GM18499 (cell line): ENCODE measurements at regions not wholly inside any gene's neighbourhood (a gene's known extent, or its start where the extent isn't known, plus 50 kb on each side); places are given as distances from the start of the nearest gene placed in this dataset.
"Not testable (repeated sequence)": the region's sequence is repeated elsewhere in the genome, so short reads cannot be mapped to it uniquely, and the experiment has no call there.

ENCODE experiments used
- ATAC-seq: cut with Tn5 transposase; IDR thresholded peaks from one replicate; pipeline ENCODE4 v1.9.1; 2021; ENCODE audit warnings: moderate number of reproducible peaks; ENCODE audit not compliant: insufficient read depth, unreplicated experiment

DNA sequence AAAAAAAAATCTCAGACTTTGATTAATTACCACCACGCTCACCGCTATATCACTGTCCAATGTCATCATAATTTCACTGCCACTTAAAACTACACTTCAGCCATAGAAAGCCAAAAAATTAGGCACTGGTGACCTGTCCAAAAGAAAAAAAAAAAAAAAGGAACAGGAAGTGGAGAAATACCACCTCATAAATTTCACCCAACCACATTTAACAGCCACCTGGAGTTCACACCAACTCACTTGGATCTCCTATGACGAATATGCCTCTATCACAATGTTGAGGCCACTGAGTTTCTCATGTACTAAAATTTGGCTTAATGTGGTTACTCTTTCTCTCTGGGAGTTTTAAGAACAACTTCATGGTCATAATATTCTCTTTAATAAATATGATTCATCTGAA lies 237.5 kb upstream of the RSPO3 start:
- no peak for ATAC-seq

DNA sequence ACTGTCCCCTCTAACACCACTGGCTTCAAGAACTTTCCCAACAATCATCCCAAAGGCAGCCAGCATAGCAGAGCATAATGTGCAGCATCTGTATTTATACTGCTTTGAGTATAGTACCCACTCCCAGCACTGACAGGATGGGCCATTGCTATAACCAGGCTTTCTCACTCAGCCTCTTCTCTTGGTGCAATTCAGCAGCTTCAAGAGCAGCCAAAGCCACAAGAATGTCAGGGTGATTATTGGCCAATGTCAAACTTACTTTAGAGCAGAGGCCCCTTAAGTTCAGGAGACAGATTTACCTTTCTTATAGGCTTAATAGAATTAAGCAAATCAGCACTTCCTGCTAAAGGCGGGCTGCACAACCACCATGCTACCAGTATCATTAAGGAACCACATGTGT lies 232.4 kb upstream of the RSPO3 start:
- no peak for ATAC-seq

GRCh38 chr6:126888727-126889725 lies 229.4 kb upstream of the RSPO3 start:
- no peak for ATAC-seq

DNA sequence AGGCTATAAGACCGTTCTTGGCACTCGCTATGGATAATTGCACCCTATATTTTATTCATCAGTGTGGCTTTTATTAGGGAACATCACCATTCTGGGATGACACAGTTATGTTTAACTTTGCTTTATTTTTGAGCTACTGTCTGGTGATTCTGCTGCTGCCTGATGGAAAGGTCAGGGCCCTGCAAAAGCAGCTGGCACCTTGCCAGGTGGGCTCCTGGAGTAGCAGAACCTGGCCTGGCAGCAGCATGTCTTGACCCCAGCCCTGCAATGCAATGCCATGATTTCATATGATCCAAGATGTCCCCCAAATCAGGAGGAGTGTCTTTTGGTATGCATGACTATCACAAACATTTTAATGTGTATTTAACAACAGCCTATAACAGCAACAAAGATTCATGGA lies 228.4 kb upstream of the RSPO3 start:
- ATAC-seq: no peak

GRCh38 chr6:126891158-126891557 lies 227.3 kb upstream of the RSPO3 start:
- no peak for ATAC-seq

DNA sequence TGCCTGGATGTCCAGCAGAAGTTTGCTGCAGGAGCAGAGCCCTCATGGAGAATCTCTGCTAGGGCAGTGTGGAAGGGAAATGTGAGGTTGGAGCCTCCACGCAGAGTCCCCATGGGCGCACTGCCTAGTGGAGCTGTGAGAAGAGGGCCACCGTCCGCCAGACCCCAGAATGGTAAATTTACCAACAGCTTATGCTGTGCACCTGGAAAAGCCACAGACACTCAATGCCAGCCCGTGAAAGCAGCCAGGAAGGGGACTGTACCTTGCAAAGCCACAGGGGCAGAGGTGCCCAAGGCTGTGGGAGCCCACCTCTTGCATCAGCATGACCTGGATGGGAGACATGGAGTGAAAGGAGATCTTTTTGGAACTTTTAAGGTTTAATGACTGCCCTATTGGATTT lies 225.6 kb upstream of the RSPO3 start:
- ATAC-seq: not testable (repeated sequence)

DNA sequence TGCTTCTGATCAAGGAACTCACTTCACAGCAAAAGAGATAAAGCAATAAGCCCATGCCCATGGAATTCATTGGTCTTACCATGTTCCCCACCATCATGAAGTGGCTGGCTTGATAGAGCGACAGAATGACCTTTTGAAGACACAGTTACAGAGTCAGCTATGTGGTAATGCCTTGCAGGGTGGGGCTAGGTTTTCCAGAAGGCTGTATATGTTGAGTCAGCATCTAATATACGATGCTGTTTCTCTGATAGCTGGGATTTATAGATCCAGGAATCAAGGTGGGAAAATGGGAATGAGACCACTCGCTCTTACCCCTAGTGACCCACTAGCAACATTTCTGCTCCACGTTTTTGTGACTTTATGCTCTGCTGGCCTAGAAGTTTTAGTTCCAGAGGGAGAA lies 220.7 kb upstream of the RSPO3 start:
- ATAC-seq: no peak

- ATAC-seq: no peak
Observed at GRCh38 chr6:126904176-126904575, 214.3 kb upstream of the RSPO3 start.

- no peak for ATAC-seq
Observed at GRCh38 chr6:126905917-126906316, 212.6 kb upstream of the RSPO3 start.

- ATAC-seq: no peak
Observed at GRCh38 chr6:126907312-126907711, 211.2 kb upstream of the RSPO3 start.

- ATAC-seq: no peak
Observed at GRCh38 chr6:126907996-126908395, 210.5 kb upstream of the RSPO3 start.

GRCh38 chr6:126909493-126909892 lies 209.0 kb upstream of the RSPO3 start:
- ATAC-seq: no peak

GRCh38 chr6:126913651-126914050 lies 204.8 kb upstream of the RSPO3 start:
- ATAC-seq: no peak

- no peak for ATAC-seq
Observed at GRCh38 chr6:126914172-126914571, 204.3 kb upstream of the RSPO3 start.

DNA sequence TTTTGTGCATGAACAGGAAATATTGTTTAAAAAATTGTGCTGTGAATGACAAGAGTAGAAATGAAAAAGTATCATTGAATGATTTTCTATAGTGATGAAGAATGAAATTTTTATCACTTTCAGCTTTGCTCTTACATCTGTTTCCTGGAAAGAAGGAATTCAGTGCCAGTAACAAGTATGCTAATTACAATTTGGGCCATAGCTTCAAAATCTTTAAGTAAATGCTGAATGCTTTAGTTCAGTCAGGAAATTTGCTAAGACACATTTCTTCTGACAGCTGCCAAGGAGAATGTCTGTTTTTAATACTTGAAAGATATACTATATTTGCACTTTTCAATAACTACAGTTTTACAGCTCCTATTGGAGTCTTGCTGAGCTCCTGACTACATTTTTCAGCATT lies 203.7 kb upstream of the RSPO3 start:
- ATAC-seq: no peak

DNA sequence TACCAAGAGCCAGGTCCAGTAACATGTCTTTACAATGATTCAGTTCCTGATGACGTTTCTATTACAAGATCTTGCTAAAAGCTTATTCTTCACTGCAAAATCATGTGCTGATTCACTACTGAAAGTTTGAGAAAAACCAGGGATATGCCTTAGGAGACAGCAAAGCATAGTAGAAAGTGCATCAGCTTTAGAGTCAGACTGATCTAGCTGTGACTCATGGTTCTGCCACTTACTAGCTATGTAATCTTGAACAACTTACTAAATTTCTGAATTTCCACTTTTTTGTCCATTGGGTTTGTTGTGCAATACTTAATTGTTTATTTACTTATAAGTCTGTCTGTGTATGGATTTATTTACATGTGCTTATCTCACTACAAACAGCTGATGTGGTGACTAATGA lies 198.5 kb upstream of the RSPO3 start:
- no peak for ATAC-seq

- ATAC-seq: no peak
Observed at GRCh38 chr6:126923807-126924206, 194.7 kb upstream of the RSPO3 start.

GRCh38 chr6:126926926-126927325 lies 191.5 kb upstream of the RSPO3 start:
- ATAC-seq: no peak

- ATAC-seq: no peak
Observed at GRCh38 chr6:126927841-126928240, 190.6 kb upstream of the RSPO3 start.

DNA sequence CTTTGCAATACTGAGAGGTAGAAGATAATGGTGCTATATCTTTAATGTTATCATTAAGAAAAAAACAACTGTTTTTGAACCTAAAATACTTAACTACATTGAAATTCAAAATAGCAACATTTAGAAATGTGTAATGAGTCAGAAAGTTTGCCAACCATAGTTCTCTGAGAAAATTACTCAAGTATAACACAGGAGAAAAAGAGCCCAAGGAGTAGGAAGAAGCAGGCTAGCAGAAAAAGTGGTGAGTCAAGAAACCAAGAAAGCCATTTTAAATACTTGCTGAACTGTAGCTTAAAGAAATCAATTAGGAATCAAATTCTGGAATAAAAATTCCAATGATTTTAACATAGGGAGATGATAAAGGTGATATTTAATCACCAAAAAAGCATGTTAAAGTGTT lies 181.0 kb upstream of the RSPO3 start:
- no peak for ATAC-seq

- ATAC-seq: no peak
Observed at GRCh38 chr6:126939784-126940183, 178.7 kb upstream of the RSPO3 start.

- no peak for ATAC-seq
Observed at GRCh38 chr6:126941751-126942150, 176.7 kb upstream of the RSPO3 start.
